ENCODE measurements at regions not wholly inside any gene's neighbourhood (a gene's known extent, or its start where the extent isn't known, plus 50 kb on each side); places are given as distances from the start of the nearest gene placed in this dataset.

GRCh38 chr9:102841376-102841775 lies 153.8 kb upstream of the CYLC2 start:
- no peak for TF ChIP-seq CTCF (IDR thresholded peaks at IDR 0.05; ENCODE audit: low read depth, low read length, missing input control)
- no peak for TF ChIP-seq YY1 (IDR thresholded peaks at IDR 0.05)
- TF ChIP-seq EGR1 (IDR thresholded peaks at IDR 0.05; ENCODE audit: low read depth in 2 of 2) = no peak
- no peak for TF ChIP-seq REST (IDR thresholded peaks at IDR 0.05)
- TF ChIP-seq SP1 (IDR thresholded peaks at IDR 0.05) = no peak
- no peak for TF ChIP-seq TAF1 (conservative IDR thresholded peaks at IDR 0.05)
- no peak for TF ChIP-seq RAD21 (IDR thresholded peaks at IDR 0.05)

All from liver (tissue), 3 donors.